Small intestine (tissue), 7 donors: ENCODE measurements at regions not wholly inside any gene's neighbourhood (a gene's known extent, or its start where the extent isn't known, plus 50 kb on each side); places are given as distances from the start of the nearest gene placed in this dataset.

Experiments
- DNase-seq, 2 donors: peaks; one replicate each; pipeline versions ENCODE4 v3.0.0 to v3.0.0-alpha.2; 2013
- FAIRE-seq: peaks from 2 replicates; lab custom pipeline; 2012; peaks lifted over from hg19 to GRCh38; lab: Jason Lieb, UNC
- H3K27ac ChIP-seq, 3 donors: one replicate each; pipeline ENCODE4 v1.5.1; 2013; ENCODE audit warnings: low read length in 2 of 3, mild to moderate bottlenecking in 2 of 3, control low read depth in 1 of 3, inconsistent platforms in 1 of 3, low read depth in 1 of 3, moderate library complexity in 1 of 3
- H3K27me3 ChIP-seq, 3 donors: one replicate each; pipeline ENCODE4 v1.6.1; 2013; ENCODE audit warnings: low read length in 3 of 3, inconsistent platforms in 1 of 3; ENCODE audit not compliant: control insufficient read depth in 3 of 3, insufficient read depth in 3 of 3
- H3K36me3 ChIP-seq, 3 donors: one replicate each; pipeline ENCODE4 v1.6.1; 2013; ENCODE audit warnings: low read length in 3 of 3, inconsistent platforms in 1 of 3, low read depth in 1 of 3, mild to moderate bottlenecking in 1 of 3, moderate library complexity in 1 of 3; ENCODE audit not compliant: control insufficient read depth in 3 of 3, insufficient read depth in 2 of 3
- H3K4me1 ChIP-seq, 3 donors: one replicate each; pipeline ENCODE4 v1.6.1; 2013; ENCODE audit warnings: low read length in 2 of 3, inconsistent platforms in 1 of 3, low read depth in 1 of 3, mild to moderate bottlenecking in 1 of 3, moderate library complexity in 1 of 3; ENCODE audit not compliant: control insufficient read depth in 3 of 3, insufficient read depth in 2 of 3
- H3K4me3 ChIP-seq, 3 donors: one replicate each; pipeline ENCODE4 v1.5.1; 2013; ENCODE audit warnings: low read length in 3 of 3, control low read depth in 1 of 3, inconsistent platforms in 1 of 3, low read depth in 1 of 3, mild to moderate bottlenecking in 1 of 3, moderate library complexity in 1 of 3
- H3K9me3 ChIP-seq, 2 donors: one replicate each; pipeline ENCODE4 v1.6.1; 2013; ENCODE audit warnings: low read depth in 1 of 2, low read length in 1 of 2; ENCODE audit not compliant: control insufficient read depth in 2 of 2, insufficient read depth in 1 of 2
- WGBS, 3 donors: extraction: QIAGEN DNeasy Blood & Tissue Kit; methylation state at CpG; one replicate each; pipeline ENCODE4 v1.1.7; 2013; 5-methylcytosine and 5-hydroxymethylcytosine counted together
- donor health status: healthy with polysubstance abuse.
- donor health status: control.
- donor health status: control.
- donor health status: Bipolar disorder and iron deficiency.
- donor health status: healthy.

DNA sequence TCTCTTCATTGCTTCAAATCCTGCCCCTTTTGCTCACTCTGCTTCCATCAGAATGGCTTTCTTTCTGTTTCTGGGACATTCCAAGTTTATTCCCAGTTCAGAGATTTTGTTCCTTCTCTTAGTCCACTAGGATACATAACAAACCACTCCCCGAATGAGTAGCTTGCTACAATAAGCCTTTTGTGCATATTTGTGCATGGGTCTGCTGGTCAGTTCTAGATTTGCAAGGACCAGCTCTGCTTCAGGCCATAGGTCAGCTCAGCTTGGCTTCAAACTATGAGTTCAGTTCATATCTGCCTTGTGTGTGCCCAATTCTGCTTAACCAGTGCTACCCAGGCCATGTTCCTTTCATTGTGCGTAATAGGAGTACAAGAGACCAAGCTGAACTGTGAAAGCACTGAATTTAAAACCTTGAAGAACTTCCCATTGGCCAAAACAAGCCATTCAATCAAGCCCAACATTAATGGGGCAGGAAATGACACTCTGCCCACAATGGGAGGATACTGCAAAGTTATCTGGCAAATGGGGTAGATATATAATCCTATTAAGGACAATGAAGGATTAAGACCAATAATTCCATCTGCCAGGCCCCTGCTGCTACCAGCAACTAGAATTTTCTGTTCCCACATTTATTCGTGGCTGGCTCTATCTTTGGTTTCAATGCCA lies 328.8 kb downstream of the PRELID2 start:
- no peaks in the 10 kb centered on the region for H3K27me3 ChIP-seq
- WGBS, 3 donors: 77 to 94% (median 88%) methylated on average over 3 of the region's 3 CpGs
- H3K36me3 ChIP-seq: no peaks in the 10 kb centered on the region
- no peak overlapping the region for H3K27ac ChIP-seq
- H3K4me1 ChIP-seq: peaks cover 0 to 24% (median 8%) of the 10 kb centered on the region in 3 donors
- no peak for FAIRE-seq
- DNase-seq: no peak
- peaks cover 0 to 7% of the 10 kb centered on the region in 2 donors for H3K9me3 ChIP-seq
- no peak overlapping the region for H3K4me3 ChIP-seq

- Histone ChIP-seq H3K36me3 (no peaks in the 10 kb centered on the region), H3K4me3 (no peak overlapping the region), H3K4me1 (peaks cover 0 to 17% (median 0%) of the 10 kb centered on the region in 3 donors), H3K27me3 (no peaks in the 10 kb centered on the region), H3K27ac (no peak overlapping the region), H3K9me3 (peaks cover 0 to 7% of the 10 kb centered on the region in 2 donors)
- FAIRE-seq: no peak
- DNase-seq: no peak
- 87 to 93% (median 89%) methylated on average over 1 of the region's 1 CpG for WGBS, 3 donors
These were observed 332.2 kb downstream of the PRELID2 start for GRCh38 chr5:145502906-145503305.

- Histone ChIP-seq H3K9me3 (peaks cover 0 to 14% of the 10 kb centered on the region in 2 donors), H3K36me3 (no peaks in the 10 kb centered on the region), H3K27me3 (no peaks in the 10 kb centered on the region), H3K27ac (peak overlapping the region in 1 of 3 donors; percentile 87), H3K4me1 (peaks cover 0 to 17% (median 0%) of the 10 kb centered on the region in 3 donors), H3K4me3 (no peak overlapping the region)
- peak; percentile 93 to 94 for DNase-seq
- FAIRE-seq: no peak
- WGBS, 3 donors: 22 to 64% (median 41%) methylated on average over 4 of the region's 4 CpGs
These were observed 334.4 kb downstream of the PRELID2 start for GRCh38 chr5:145500710-145501109.

DNA sequence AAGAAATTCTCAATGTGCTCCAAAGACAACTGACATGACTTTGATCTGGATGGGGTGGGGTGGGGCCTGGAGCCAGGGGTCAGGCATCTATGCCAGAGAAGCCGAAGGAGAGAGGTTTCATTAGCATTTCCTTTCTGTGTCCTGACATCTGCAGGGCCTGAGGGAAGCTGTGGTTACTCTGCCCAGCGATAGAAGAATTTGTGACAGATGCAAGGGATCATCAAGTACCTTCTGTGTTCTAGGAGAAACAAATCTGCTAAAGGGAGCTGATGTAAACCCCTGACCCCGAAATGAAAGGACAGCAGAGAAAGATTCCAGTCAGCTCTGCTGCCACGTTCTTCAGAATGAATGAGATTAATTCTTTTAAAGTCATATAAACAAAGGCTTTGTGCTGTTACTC lies 335.7 kb downstream of the PRELID2 start:
- Histone ChIP-seq H3K36me3 (no peaks in the 10 kb centered on the region), H3K4me3 (no peak overlapping the region), H3K9me3 (peaks cover 0 to 14% of the 10 kb centered on the region in 2 donors), H3K4me1 (peaks cover 0 to 17% (median 0%) of the 10 kb centered on the region in 3 donors), H3K27me3 (no peaks in the 10 kb centered on the region), H3K27ac (peak overlapping the region in 1 of 3 donors; percentile 87)
- no peak for FAIRE-seq
- 49 to 81% (median 61%) methylated on average over 4 of the region's 4 CpGs for WGBS, 3 donors
- no peak for DNase-seq

- DNase-seq (no peak), FAIRE-seq (no peak)
- no peaks in the 10 kb centered on the region for H3K36me3 ChIP-seq
- H3K4me3 ChIP-seq: no peak overlapping the region
- H3K9me3 ChIP-seq: peaks cover 0 to 12% of the 10 kb centered on the region in 2 donors
- whole genome bisulfite sequencing, 3 donors: 82 to 91% (median 82%) methylated on average over 3 of the region's 3 CpGs
- H3K27me3 ChIP-seq: no peaks in the 10 kb centered on the region
- peaks cover 0 to 17% (median 0%) of the 10 kb centered on the region in 3 donors for H3K4me1 ChIP-seq
- H3K27ac ChIP-seq: no peak overlapping the region
These were observed 338.1 kb downstream of the PRELID2 start for GRCh38 chr5:145497052-145497451.

- 53 to 72% (median 71%) methylated on average over 2 of the region's 2 CpGs for WGBS, 3 donors
- peak; percentile 65 to 72 for DNase-seq
- FAIRE-seq: no peak
These were observed 339.4 kb downstream of the PRELID2 start for GRCh38 chr5:145495741-145496140.

DNA sequence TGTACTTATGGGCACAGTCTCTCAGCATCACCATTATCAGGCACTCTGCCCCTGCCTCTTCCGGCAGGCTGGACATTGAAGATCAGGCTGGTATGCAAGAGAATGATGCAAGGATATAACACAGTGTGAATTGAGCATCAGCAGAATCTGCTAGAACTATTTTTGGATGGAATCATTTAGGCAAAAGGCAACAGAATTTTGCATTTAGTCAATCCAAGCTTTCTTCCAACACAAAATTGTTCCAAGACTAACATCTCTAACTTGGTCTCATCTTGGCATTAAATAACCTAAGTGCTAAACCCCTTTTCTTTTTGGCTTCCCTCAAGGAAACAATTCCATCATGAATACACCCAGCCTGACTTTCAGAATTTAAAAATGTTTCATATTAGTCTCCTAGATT lies 339.9 kb downstream of the PRELID2 start:
- DNase-seq: no peak
- Histone ChIP-seq H3K4me1 (peaks cover 0 to 8% (median 0%) of the 10 kb centered on the region in 3 donors), H3K27me3 (no peaks in the 10 kb centered on the region), H3K27ac (no peak overlapping the region), H3K4me3 (no peak overlapping the region), H3K36me3 (no peaks in the 10 kb centered on the region), H3K9me3 (peaks cover 0 to 9% of the 10 kb centered on the region in 2 donors)
- WGBS, 3 donors: 85 to 97% (median 95%) methylated on average over 1 of the region's 1 CpG
- no peak for FAIRE-seq

More at GRCh38 chr5:145495741-145496140, 339.4 kb downstream of the PRELID2 start:
- Histone ChIP-seq H3K4me1 (peaks cover 0 to 12% (median 0%) of the 10 kb centered on the region in 3 donors), H3K9me3 (peaks cover 0 to 9% of the 10 kb centered on the region in 2 donors), H3K27me3 (no peaks in the 10 kb centered on the region), H3K4me3 (no peak overlapping the region), H3K36me3 (no peaks in the 10 kb centered on the region), H3K27ac (no peak overlapping the region)

DNA sequence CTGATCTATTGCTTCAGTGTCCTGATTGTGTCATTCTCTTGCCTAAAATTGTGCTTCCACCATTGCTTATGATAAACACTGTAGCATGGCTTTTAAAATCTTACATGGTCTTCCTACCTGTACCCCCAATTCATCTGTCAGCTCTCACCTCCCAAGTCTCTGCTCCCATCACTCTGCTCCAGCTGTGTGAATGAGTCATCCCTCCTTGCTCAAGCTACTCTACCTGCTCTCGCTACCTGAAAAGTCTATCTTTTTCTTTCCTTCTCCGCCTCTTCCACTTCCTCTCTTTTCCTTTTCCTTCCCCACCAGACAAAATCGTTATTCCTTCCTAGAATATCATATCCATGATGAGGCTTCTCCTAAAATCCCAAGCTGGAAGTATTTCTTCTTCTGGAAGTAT lies 341.7 kb downstream of the PRELID2 start:
- H3K9me3 ChIP-seq: peaks cover 0 to 9% of the 10 kb centered on the region in 2 donors
- H3K27ac ChIP-seq: no peak overlapping the region
- H3K4me3 ChIP-seq: no peak overlapping the region
- DNase-seq (no peak), FAIRE-seq (no peak)
- H3K36me3 ChIP-seq: no peaks in the 10 kb centered on the region
- H3K27me3 ChIP-seq: no peaks in the 10 kb centered on the region
- H3K4me1 ChIP-seq: peaks cover 0 to 2% (median 0%) of the 10 kb centered on the region in 3 donors
- 82 to 84% (median 83%) methylated on average over 3 of the region's 3 CpGs for WGBS, 3 donors
